A549 (cell line): ENCODE measurements at regions not wholly inside any gene's neighbourhood (a gene's known extent, or its start where the extent isn't known, plus 50 kb on each side); places are given as distances from the start of the nearest gene placed in this dataset.

Experiments
- CEBPB ChIP-seq, 2 experiments: fragments of >200 bp in 1 of 2; sonication (Bioruptor Twin) in 1 of 2; formaldehyde crosslinking in 1 of 2; IDR thresholded peaks; 2 replicates each; pipeline ENCODE4 v1.6.1; 2012 to 2016
- CTCF ChIP-seq: fragments of >200 bp; sonication (Bioruptor Twin); formaldehyde crosslinking; IDR thresholded peaks from 3 replicates; pipeline ENCODE4 v1.5.1; 2016
- EP300 ChIP-seq, 2 experiments: fragments of >200 bp; sonication (Bioruptor Twin); formaldehyde crosslinking; IDR thresholded peaks; 2 replicates in 1 of 2; 3 replicates in 1 of 2; pipeline ENCODE4 v1.6.1; 2016 to 2017
- FOSL2 ChIP-seq, 2 experiments: fragments of 450-650 bp in 1 of 2; fragments of >200 bp in 1 of 2; sonication (Bioruptor Twin) in 1 of 2; formaldehyde crosslinking; IDR thresholded peaks; 2 replicates each; pipeline versions ENCODE4 v1.5.0 to v1.6.1; 2016 to 2020; ENCODE audit warnings: mild to moderate bottlenecking in 1 of 2, moderate library complexity in 1 of 2
- JUNB ChIP-seq: fragments of >200 bp; sonication (Bioruptor Twin); formaldehyde crosslinking; IDR thresholded peaks from 2 replicates; pipeline ENCODE4 v1.6.1; 2016
- TF ChIP-seq, protein P1 (sequence below): fragments of >200 bp; sonication (Bioruptor Twin); formaldehyde crosslinking; IDR thresholded peaks from 3 replicates; pipeline ENCODE4 v1.6.1; 2016

DNA sequence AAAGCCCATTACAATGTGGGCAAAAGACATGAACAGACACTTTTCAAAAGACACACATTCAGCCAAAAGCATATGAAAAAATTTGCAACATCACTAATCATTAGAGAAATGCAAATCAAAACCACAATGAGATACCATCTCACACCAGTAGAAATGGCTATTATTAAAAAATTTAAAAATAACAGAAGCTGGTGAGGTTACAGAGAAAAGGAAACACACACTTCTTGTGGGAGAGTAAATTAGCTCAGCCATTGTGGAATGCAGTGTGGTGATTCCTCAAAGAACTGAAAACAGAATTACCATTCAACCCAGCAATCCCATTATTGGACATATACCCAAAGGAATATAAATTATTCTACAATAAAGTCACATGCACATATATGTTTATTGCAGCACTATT lies 585.2 kb upstream of the TUSC1 start:
- TF ChIP-seq CTCF (no peak), JUNB (no peak), EP300 (IDR thresholded peaks at IDR 0.05) (no peak), FOSL2 (IDR thresholded peaks at IDR 0.05) (no peak), FOSL2 (CRISPR knock-in tag; IDR thresholded peaks at IDR 0.05) (no peak), CEBPB (IDR thresholded peaks at IDR 0.05) (no peak)
- TF ChIP-seq, protein P1, sequence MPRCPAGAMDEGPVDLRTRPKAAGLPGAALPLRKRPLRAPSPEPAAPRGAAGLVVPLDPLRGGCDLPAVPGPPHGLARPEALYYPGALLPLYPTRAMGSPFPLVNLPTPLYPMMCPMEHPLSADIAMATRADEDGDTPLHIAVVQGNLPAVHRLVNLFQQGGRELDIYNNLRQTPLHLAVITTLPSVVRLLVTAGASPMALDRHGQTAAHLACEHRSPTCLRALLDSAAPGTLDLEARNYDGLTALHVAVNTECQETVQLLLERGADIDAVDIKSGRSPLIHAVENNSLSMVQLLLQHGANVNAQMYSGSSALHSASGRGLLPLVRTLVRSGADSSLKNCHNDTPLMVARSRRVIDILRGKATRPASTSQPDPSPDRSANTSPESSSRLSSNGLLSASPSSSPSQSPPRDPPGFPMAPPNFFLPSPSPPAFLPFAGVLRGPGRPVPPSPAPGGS, result no peak
